ENCODE measurements at regions not wholly inside any gene's neighbourhood (a gene's known extent, or its start where the extent isn't known, plus 50 kb on each side); places are given as distances from the start of the nearest gene placed in this dataset.

DNA sequence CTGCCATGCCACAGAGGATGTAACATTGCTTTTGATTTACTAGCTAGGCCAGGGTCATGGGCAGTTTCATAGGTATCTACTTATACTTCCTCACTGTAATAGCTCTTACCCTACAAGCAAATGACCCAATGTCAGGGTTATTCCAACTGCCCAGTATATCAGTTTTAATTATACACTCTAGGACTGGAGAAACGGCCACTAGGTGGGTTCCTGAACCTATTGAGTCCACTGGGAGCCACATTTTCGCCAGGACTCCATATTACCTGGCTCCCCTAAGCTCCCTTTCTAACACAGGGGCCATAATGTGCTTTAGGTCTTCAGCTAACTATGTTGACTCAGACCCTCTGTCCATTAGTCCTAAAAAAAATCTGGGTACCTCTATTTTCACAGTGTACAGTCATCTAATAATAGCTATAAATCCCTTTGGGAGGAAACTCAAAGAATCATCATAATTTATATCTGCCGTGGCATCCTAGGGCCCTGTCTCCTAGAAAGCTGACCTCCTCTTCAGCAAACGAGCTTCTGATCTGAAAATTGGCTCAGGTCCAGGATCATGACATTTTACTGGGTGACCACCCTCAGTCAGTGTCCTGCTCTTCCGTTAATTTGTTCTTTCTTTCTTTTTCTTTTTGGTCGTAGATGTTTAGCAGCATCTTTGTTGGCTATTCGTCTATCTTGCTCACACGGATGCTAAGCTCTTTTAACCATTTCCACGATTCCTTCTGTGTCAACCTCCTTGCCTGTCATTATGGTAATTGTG, 244.3 kb downstream of the FAM76B start:
- no peak overlapping the region for H3K4me3 ChIP-seq (ENCODE audit: control insufficient read depth, low read depth, low read length)
- TF ChIP-seq, protein P1, sequence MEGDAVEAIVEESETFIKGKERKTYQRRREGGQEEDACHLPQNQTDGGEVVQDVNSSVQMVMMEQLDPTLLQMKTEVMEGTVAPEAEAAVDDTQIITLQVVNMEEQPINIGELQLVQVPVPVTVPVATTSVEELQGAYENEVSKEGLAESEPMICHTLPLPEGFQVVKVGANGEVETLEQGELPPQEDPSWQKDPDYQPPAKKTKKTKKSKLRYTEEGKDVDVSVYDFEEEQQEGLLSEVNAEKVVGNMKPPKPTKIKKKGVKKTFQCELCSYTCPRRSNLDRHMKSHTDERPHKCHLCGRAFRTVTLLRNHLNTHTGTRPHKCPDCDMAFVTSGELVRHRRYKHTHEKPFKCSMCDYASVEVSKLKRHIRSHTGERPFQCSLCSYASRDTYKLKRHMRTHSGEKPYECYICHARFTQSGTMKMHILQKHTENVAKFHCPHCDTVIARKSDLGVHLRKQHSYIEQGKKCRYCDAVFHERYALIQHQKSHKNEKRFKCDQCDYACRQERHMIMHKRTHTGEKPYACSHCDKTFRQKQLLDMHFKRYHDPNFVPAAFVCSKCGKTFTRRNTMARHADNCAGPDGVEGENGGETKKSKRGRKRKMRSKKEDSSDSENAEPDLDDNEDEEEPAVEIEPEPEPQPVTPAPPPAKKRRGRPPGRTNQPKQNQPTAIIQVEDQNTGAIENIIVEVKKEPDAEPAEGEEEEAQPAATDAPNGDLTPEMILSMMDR (IDR thresholded peaks at IDR 0.05; ENCODE audit: control insufficient read depth, insufficient read depth, low read depth, low read length, missing control alignments), result no peak
- no peak for DNase-seq (ENCODE audit: low read depth)

DNA sequence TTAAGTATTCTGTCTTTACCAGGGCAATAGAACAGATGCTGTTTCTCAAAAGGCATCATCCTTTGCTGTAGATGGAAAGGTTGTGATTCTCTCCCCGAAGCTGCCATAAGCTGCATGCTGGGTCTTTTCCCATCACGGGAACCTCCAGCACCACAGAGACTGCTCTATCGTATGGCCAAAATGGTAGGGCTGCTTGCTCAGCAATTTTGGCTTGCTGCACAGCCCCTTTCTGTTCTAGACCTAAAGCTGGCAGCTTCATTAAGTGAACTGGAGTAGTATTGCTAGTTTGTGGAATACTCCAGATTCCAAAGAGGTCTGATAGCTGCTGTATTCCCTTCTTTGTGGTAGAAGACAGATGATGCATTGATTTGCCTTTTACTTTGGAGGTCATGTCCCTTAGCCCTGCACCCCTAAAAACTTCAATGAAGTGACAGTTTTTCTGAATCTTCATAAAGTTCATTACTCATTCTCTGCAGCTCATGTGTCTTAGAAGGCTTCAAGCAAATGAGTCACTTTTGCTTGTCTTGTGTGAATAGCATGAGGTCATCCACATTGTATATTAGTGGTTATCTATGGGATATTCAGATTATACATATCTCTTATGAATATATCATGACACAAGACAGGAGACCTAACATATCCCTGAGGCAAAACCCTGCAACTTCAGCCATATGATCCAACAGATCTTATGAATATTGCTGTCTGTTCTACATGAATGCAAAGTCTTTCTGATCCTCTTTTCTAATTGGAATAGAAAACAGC, 245.3 kb downstream of the FAM76B start:
- no peak overlapping the region for H3K4me3 ChIP-seq (ENCODE audit: control insufficient read depth, low read depth, low read length)
- DNase-seq (ENCODE audit: low read depth), result no peak
- TF ChIP-seq, protein P1 (IDR thresholded peaks at IDR 0.05; ENCODE audit: control insufficient read depth, insufficient read depth, low read depth, low read length, missing control alignments), result no peak

GRCh38 chr11:95542868-95543551, 246.6 kb downstream of the FAM76B start:
- TF ChIP-seq, protein P1 (IDR thresholded peaks at IDR 0.05; ENCODE audit: control insufficient read depth, insufficient read depth, low read depth, low read length, missing control alignments), result no peak
- no peak overlapping the region for H3K4me3 ChIP-seq (ENCODE audit: control insufficient read depth, low read depth, low read length)
- DNase-seq (ENCODE audit: low read depth), result no peak

GRCh38 chr11:95541715-95542114, 247.9 kb downstream of the FAM76B start:
- TF ChIP-seq, protein P1 (IDR thresholded peaks at IDR 0.05; ENCODE audit: control insufficient read depth, insufficient read depth, low read depth, low read length, missing control alignments), result no peak
- DNase-seq (ENCODE audit: low read depth), result no peak
- H3K4me3 ChIP-seq (ENCODE audit: control insufficient read depth, low read depth, low read length), result no peak overlapping the region

DNA sequence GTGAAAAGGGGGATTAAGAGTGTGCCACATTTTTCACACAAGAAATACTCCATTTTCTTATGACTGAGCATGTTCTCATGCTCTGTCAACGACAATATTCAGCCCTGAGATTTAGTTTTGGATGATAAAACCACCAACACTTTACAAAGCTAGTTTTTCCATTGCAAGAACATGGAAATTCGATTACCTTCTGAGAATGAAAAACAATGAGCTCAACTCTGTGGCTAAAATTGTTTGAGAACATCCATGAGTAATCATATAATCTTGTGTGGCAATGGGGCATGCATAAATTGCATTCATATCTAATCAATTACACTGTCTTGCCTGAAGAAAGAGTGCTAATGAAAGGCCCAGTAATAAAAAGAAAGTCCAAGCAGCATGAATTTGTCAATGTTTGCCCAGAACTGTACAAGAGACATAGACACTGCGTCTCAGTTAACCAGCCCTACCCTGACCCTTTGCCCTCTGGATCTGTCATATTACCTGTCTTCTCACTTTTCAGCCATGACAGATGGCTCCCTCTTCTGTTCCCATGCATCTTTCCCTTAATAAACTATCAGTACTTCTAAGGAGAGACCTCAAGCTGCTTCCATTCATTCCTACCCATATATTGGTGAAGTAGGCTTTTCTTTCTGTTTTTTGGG, 253.4 kb downstream of the FAM76B start:
- DNase-seq (ENCODE audit: low read depth), result no peak
- TF ChIP-seq, protein P1 (IDR thresholded peaks at IDR 0.05; ENCODE audit: control insufficient read depth, insufficient read depth, low read depth, low read length, missing control alignments), result no peak
- H3K4me3 ChIP-seq (ENCODE audit: control insufficient read depth, low read depth, low read length), result no peak overlapping the region

DNA sequence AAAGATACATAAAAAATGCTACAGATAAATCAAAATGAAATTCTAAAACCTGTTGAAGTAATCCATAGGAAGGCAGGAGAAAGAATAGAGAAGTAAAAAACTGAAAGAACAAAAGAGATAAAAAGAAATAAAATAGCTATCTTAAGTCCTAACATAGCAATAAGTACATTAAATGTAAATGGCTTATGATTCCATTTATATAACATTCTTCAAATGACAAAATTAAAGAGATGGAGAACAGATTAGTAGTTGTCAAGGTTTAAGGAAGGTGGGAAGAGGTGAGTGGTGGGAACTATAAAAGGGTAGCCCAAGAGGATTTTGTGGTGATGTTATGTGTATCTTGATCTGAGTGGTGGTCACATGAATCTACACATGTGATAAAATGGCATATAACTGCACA, 254.8 kb downstream of the FAM76B start:
- no peak overlapping the region for H3K4me3 ChIP-seq (ENCODE audit: control insufficient read depth, low read depth, low read length)
- TF ChIP-seq, protein P1 (IDR thresholded peaks at IDR 0.05; ENCODE audit: control insufficient read depth, insufficient read depth, low read depth, low read length, missing control alignments), result no peak
- DNase-seq (ENCODE audit: low read depth), result no peak
